Kasumi-1 (cell line): ENCODE measurements at regions not wholly inside any gene's neighbourhood (a gene's known extent, or its start where the extent isn't known, plus 50 kb on each side); places are given as distances from the start of the nearest gene placed in this dataset.

Experiments used
- DNase-seq, 2 experiments: peaks; one replicate each; lab custom pipeline; 2025; lab: John Stamatoyannopoulos, UW

- no peak for DNase-seq
Measured at GRCh38 chr5:144971108-144971850, 800.6 kb downstream of the KCTD16 start.

- no peak for DNase-seq
Measured at GRCh38 chr5:144960296-144960695, 789.6 kb downstream of the KCTD16 start.

- no peak for DNase-seq
Measured at GRCh38 chr5:144958002-144958401, 787.3 kb downstream of the KCTD16 start.

GRCh38 chr5:144950996-144951395, 780.3 kb downstream of the KCTD16 start:
- DNase-seq, result no peak

GRCh38 chr5:144947023-144947422, 776.4 kb downstream of the KCTD16 start:
- DNase-seq, result no peak

GRCh38 chr5:144945503-144945902, 774.8 kb downstream of the KCTD16 start:
- no peak for DNase-seq

- DNase-seq, result no peak
Measured at GRCh38 chr5:144944936-144945335, 774.3 kb downstream of the KCTD16 start.

GRCh38 chr5:144941004-144941403, 770.3 kb downstream of the KCTD16 start:
- no peak for DNase-seq

GRCh38 chr5:144918371-144918770, 747.7 kb downstream of the KCTD16 start:
- DNase-seq, result no peak

- no peak for DNase-seq
Measured at GRCh38 chr5:144915452-144915851, 744.8 kb downstream of the KCTD16 start.

GRCh38 chr5:144913661-144914060, 743.0 kb downstream of the KCTD16 start:
- DNase-seq, result no peak

GRCh38 chr5:144896473-144896872, 725.8 kb downstream of the KCTD16 start:
- no peak for DNase-seq

GRCh38 chr5:144886668-144887067, 716.0 kb downstream of the KCTD16 start:
- no peak for DNase-seq

GRCh38 chr5:144882739-144883283, 712.1 kb downstream of the KCTD16 start:
- no peak for DNase-seq

GRCh38 chr5:144880513-144880912, 709.8 kb downstream of the KCTD16 start:
- no peak for DNase-seq

- DNase-seq, result no peak
Measured at GRCh38 chr5:144876990-144877389, 706.3 kb downstream of the KCTD16 start.

GRCh38 chr5:144873076-144873475, 702.4 kb downstream of the KCTD16 start:
- DNase-seq, result no peak

- no peak for DNase-seq
Measured at GRCh38 chr5:144864118-144864517, 693.4 kb downstream of the KCTD16 start.

GRCh38 chr5:144857454-144857853, 686.8 kb downstream of the KCTD16 start:
- DNase-seq, result no peak

GRCh38 chr5:144844086-144844485, 673.4 kb downstream of the KCTD16 start:
- DNase-seq, result no peak

GRCh38 chr5:144832416-144832815, 661.7 kb downstream of the KCTD16 start:
- DNase-seq, result no peak

GRCh38 chr5:144831650-144832049, 661.0 kb downstream of the KCTD16 start:
- no peak for DNase-seq

GRCh38 chr5:144822503-144822902, 651.8 kb downstream of the KCTD16 start:
- DNase-seq, result no peak

GRCh38 chr5:144820278-144820677, 649.6 kb downstream of the KCTD16 start:
- DNase-seq, result no peak
